Ovary (tissue), 7 donors: ENCODE measurements at regions not wholly inside any gene's neighbourhood (a gene's known extent, or its start where the extent isn't known, plus 50 kb on each side); places are given as distances from the start of the nearest gene placed in this dataset.

Source experiments
- DNase-seq, 5 donors: peaks; one replicate each; pipeline ENCODE4 v3.0.0-alpha.2; 2019 to 2020
- H3K27ac ChIP-seq, 2 donors: fragments of 200-600 bp; one replicate each; pipeline versions ENCODE4 v1.5.1 to v1.8.0; 2019 to 2022
- H3K27me3 ChIP-seq: fragments of 200-600 bp; one replicate; pipeline ENCODE4 v1.8.0; 2022
- H3K36me3 ChIP-seq: fragments of 200-600 bp; sonication (generic); one replicate; pipeline ENCODE4 v1.5.1; 2019
- H3K4me1 ChIP-seq: one replicate; pipeline ENCODE4 v1.8.1; 2013; ENCODE audit warnings: mild to moderate bottlenecking, moderate library complexity; ENCODE audit not compliant: insufficient read depth
- H3K4me3 ChIP-seq: fragments of 200-600 bp; sonication (generic); one replicate; pipeline ENCODE4 v1.5.1; 2017
- H3K9me3 ChIP-seq, 2 donors: fragments of 200-600 bp in 1 of 2; sonication (generic) in 1 of 2; one replicate each; pipeline versions ENCODE4 v1.5.1 to v1.8.1; 2013 to 2019; ENCODE audit warnings: mild to moderate bottlenecking in 1 of 2, moderate library complexity in 1 of 2
- EP300 ChIP-seq: sonication (generic); formaldehyde crosslinking; IDR thresholded peaks from one replicate; pipeline ENCODE4 v1.6.1; 2017; ENCODE audit warnings: antibody characterized with exemption
- POLR2A ChIP-seq: fragments of 450-650 bp; IDR thresholded peaks from one replicate; pipeline ENCODE4 v1.6.1; 2017; ENCODE audit warnings: antibody characterized with exemption, mild to moderate bottlenecking, moderate library complexity
- WGBS, 3 donors: extraction: QIAGEN DNeasy Blood & Tissue Kit in 1 of 3; methylation state at CpG; one replicate each; pipeline versions ENCODE4 v1.1.5 to v1.1.7; 2013 to 2017; 5-methylcytosine and 5-hydroxymethylcytosine counted together
- intact Hi-C, 4 donors: fragments of 100-400 bp; cut with DNase I; formaldehyde crosslinking; loops; one replicate each; pipeline versions ENCODE4 v1.11.0 to v1.15.1; 2022 to 2023
- TF ChIP-seq, protein P1 (sequence below), 3 donors: fragments of 450-650 bp in 2 of 3; fragments of 200-600 bp in 1 of 3; IDR thresholded peaks; one replicate each; pipeline versions ENCODE4 v1.5.1 to v1.8.0; 2016 to 2022; ENCODE audit warnings: antibody characterized with exemption in 3 of 3, mild to moderate bottlenecking in 1 of 3
- donor health status: DM: no; HTN: no; CAD: no; lungs with moderate emphysema.
- donor health status: DM: no; HTN: no; CAD: no.
- donor health status: Bipolar disorder and iron deficiency.
- donor health status: DM: no; HTN: no; CAD: no.
- donor health status: DM: yes; HTN: yes; CAD: no.

DNA sequence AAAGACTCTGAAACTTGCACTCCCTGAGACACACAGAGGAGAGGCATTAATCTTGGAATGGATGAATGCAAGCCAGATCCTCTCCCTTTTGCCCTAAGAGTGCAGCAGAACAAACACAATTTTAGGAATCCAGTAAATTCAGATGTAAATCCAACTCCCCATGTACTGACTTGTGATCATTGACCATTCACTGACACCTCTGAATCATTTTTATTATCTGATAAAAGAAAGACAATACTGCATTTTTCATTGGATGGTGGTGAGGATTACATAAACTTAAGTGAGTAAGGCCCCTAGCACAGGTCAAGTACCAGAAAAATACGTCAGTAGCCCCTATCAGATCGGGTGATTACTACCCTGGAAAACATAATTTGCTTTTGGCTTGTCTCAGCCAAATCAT is 782.9 kb upstream of the API5 start:
- H3K27ac ChIP-seq: no peak overlapping the region
- 45 to 63% (median 53%) methylated on average over 2 of the region's 2 CpGs for WGBS, 3 donors
- no peaks in the 10 kb centered on the region for H3K36me3 ChIP-seq
- H3K4me3 ChIP-seq: no peak overlapping the region
- H3K4me1 ChIP-seq: no peaks in the 10 kb centered on the region
- H3K9me3 ChIP-seq: no peaks in the 10 kb centered on the region
- intact Hi-C loops: no loop called here
- DNase-seq: no peak
- TF ChIP-seq, protein P1, sequence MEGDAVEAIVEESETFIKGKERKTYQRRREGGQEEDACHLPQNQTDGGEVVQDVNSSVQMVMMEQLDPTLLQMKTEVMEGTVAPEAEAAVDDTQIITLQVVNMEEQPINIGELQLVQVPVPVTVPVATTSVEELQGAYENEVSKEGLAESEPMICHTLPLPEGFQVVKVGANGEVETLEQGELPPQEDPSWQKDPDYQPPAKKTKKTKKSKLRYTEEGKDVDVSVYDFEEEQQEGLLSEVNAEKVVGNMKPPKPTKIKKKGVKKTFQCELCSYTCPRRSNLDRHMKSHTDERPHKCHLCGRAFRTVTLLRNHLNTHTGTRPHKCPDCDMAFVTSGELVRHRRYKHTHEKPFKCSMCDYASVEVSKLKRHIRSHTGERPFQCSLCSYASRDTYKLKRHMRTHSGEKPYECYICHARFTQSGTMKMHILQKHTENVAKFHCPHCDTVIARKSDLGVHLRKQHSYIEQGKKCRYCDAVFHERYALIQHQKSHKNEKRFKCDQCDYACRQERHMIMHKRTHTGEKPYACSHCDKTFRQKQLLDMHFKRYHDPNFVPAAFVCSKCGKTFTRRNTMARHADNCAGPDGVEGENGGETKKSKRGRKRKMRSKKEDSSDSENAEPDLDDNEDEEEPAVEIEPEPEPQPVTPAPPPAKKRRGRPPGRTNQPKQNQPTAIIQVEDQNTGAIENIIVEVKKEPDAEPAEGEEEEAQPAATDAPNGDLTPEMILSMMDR (IDR thresholded peaks at IDR 0.05): no peak
- TF ChIP-seq EP300: no peak
- TF ChIP-seq POLR2A: no peak
- no peaks in the 10 kb centered on the region for H3K27me3 ChIP-seq

- H3K36me3 ChIP-seq: no peaks in the 10 kb centered on the region
- H3K4me1 ChIP-seq: no peaks in the 10 kb centered on the region
- H3K9me3 ChIP-seq: no peaks in the 10 kb centered on the region
- no peak overlapping the region for H3K27ac ChIP-seq
- no peak for DNase-seq
- WGBS, 3 donors: 79 to 83% (median 80%) methylated on average over 5 of the region's 5 CpGs
- H3K4me3 ChIP-seq: no peak overlapping the region
- H3K27me3 ChIP-seq: no peaks in the 10 kb centered on the region
- TF ChIP-seq EP300: no peak
- TF ChIP-seq, protein P1 (IDR thresholded peaks at IDR 0.05): no peak
- no peak for TF ChIP-seq POLR2A
- intact Hi-C loops: no loop called here
These were observed 775.0 kb upstream of the API5 start for GRCh38 chr11:42536611-42537360.

- TF ChIP-seq POLR2A: no peak
- TF ChIP-seq, protein P1 (IDR thresholded peaks at IDR 0.05): no peak
- TF ChIP-seq EP300: no peak
- no peaks in the 10 kb centered on the region for H3K36me3 ChIP-seq
- 59 to 80% (median 70%) methylated on average over 1 of the region's 1 CpG for WGBS, 3 donors
These were observed 769.5 kb upstream of the API5 start for GRCh38 chr11:42542336-42542735.

DNA sequence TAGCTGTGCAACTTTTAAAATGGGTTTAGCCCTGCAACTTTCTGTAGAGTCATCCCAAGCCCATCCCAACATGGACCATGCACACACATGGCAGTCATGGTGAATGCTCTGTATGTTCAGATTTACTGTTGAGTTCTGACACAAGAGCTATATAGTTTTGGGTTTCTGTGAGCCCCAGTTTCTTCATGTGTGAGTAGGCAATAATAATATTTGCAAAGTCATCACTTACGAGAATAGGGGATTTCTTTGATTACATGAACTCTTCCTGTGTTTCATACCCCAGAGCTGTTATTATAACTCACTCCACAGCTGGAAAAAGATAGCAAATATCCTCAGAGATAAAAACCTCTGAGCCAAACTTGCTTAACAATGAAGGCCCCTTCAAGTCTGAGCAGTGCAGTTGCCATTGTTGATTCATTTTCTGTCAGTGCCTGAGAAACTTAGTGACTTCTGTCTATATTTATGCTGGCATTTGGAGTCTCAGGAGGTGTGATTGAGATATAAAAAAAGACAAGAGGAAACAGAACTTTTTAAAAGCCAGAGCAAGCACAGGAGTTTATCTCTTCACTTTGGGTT is 767.9 kb upstream of the API5 start:
- Histone ChIP-seq H3K27ac (no peak overlapping the region), H3K9me3 (no peaks in the 10 kb centered on the region), H3K4me3 (no peak overlapping the region), H3K27me3 (no peaks in the 10 kb centered on the region), H3K36me3 (no peaks in the 10 kb centered on the region), H3K4me1 (no peaks in the 10 kb centered on the region)
- intact Hi-C loops: no loop called here
- no peak for DNase-seq
- WGBS, 3 donors: 15 to 36% (median 15%) methylated on average over 1 of the region's 1 CpG
- TF ChIP-seq POLR2A: no peak
- TF ChIP-seq, protein P1 (IDR thresholded peaks at IDR 0.05): no peak
- no peak for TF ChIP-seq EP300

More at GRCh38 chr11:42542336-42542735, 769.5 kb upstream of the API5 start:
- H3K27ac ChIP-seq: no peak overlapping the region
- no peaks in the 10 kb centered on the region for H3K27me3 ChIP-seq
- H3K4me1 ChIP-seq: no peaks in the 10 kb centered on the region
- intact Hi-C loops: no loop called here
- no peaks in the 10 kb centered on the region for H3K9me3 ChIP-seq
- DNase-seq: no peak
- H3K4me3 ChIP-seq: no peak overlapping the region
